ENCODE measurements at regions not wholly inside any gene's neighbourhood (a gene's known extent, or its start where the extent isn't known, plus 50 kb on each side); places are given as distances from the start of the nearest gene placed in this dataset.

DNA sequence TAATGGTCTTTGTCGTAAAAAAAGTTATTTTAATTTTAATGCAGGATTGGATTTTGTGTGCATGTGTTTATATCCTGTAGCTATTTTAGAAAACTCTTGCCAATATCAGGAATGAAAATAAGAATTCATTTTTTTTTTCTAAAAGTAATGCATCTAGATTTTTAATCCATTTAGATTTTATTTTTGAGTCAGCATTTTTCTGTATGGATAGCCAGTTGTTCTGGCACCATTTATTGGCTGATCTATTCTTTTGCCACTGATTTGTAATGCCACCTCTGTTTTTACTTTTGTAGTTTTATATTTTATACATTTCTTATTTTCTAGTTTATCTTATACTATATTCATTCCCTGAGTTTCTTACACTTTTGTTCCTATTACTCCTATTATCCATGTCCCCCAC, 343.0 kb downstream of the FOXG1 start:
- no peak for TF ChIP-seq CTCF (IDR thresholded peaks at IDR 0.05; ENCODE audit: borderline replicate concordance)
- H3K36me3 ChIP-seq = no peaks in the 10 kb centered on the region
- no peaks in the 10 kb centered on the region for H3K4me1 ChIP-seq
- no peak overlapping the region for H3K4me3 ChIP-seq
- no peak for DNase-seq
- intact Hi-C loops (cut with micrococcal nuclease) = no loop called here
- peaks cover 7% of the 10 kb centered on the region for H3K9me3 ChIP-seq (replicated peaks)
- H3K27me3 ChIP-seq (ENCODE audit: low read depth) = no peaks in the 10 kb centered on the region
- no peak overlapping the region for H3K27ac ChIP-seq (replicated peaks)

DNA sequence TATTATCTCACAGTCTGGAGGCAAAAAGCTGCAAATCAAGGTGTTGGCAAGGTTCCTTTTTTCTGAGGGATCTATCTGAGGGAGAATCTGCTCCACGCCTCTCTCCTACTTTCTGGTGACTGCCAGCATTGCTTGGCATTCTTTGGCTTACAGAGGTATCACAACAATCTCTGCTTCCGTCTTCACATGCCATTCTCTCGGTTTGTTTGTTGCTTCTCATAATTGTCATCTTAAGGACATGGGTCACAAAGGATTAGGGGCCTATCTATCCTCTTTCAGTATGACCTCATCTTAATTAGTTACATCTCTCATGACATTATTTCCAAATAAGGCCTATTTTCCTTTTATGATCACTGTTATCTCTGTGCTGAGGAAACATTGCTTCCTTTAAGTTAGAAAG, 345.0 kb downstream of the FOXG1 start:
- Histone ChIP-seq H3K4me1 (no peaks in the 10 kb centered on the region), H3K36me3 (no peaks in the 10 kb centered on the region), H3K27ac (replicated peaks) (no peak overlapping the region), H3K9me3 (replicated peaks) (peaks cover 7% of the 10 kb centered on the region), H3K27me3 (ENCODE audit: low read depth) (no peaks in the 10 kb centered on the region), H3K4me3 (no peak overlapping the region)
- DNase-seq = no peak
- TF ChIP-seq CTCF (IDR thresholded peaks at IDR 0.05; ENCODE audit: borderline replicate concordance) = no peak
- intact Hi-C loops (cut with micrococcal nuclease) = no loop called here

DNA sequence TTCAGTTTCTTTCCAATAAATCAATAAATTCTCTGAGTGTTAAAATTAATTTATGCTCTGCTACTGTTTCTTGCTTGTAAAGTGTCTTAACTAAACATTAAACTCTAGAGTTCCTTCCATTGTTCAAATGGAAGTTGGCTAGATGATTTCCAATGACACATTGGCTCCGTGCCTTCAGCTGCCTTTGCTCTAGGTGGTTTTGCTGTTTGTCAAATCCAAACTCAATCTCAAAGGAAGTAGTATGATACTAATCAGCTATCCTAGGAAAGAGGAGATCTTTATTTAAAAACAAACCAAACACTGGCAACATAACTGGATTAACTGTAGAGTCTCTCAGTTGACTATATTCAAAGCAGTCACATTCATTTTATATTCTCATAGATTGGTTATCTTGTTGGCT, 356.4 kb downstream of the FOXG1 start:
- Histone ChIP-seq H3K27ac (replicated peaks) (no peak overlapping the region), H3K27me3 (ENCODE audit: low read depth) (no peaks in the 10 kb centered on the region), H3K4me1 (no peaks in the 10 kb centered on the region), H3K9me3 (replicated peaks) (no peaks in the 10 kb centered on the region), H3K36me3 (no peaks in the 10 kb centered on the region), H3K4me3 (no peak overlapping the region)
- intact Hi-C loops (cut with micrococcal nuclease) = no loop called here
- no peak for DNase-seq
- no peak for TF ChIP-seq CTCF (IDR thresholded peaks at IDR 0.05; ENCODE audit: borderline replicate concordance)

GRCh38 chr14:29126361-29126760, 359.8 kb downstream of the FOXG1 start:
- H3K27me3 ChIP-seq (ENCODE audit: low read depth) = no peaks in the 10 kb centered on the region
- no peak overlapping the region for H3K27ac ChIP-seq (replicated peaks)
- H3K4me3 ChIP-seq = no peak overlapping the region
- intact Hi-C loops (cut with micrococcal nuclease) = no loop called here
- DNase-seq = no peak
- TF ChIP-seq CTCF (IDR thresholded peaks at IDR 0.05; ENCODE audit: borderline replicate concordance) = no peak
- H3K36me3 ChIP-seq = no peaks in the 10 kb centered on the region
- H3K9me3 ChIP-seq (replicated peaks) = no peaks in the 10 kb centered on the region
- no peaks in the 10 kb centered on the region for H3K4me1 ChIP-seq

- no peak overlapping the region for H3K4me3 ChIP-seq
- H3K36me3 ChIP-seq = no peaks in the 10 kb centered on the region
- intact Hi-C loops (cut with micrococcal nuclease) = no loop called here
- no peak overlapping the region for H3K27ac ChIP-seq (replicated peaks)
- H3K9me3 ChIP-seq (replicated peaks) = peaks cover 3% of the 10 kb centered on the region
- no peak for TF ChIP-seq CTCF (IDR thresholded peaks at IDR 0.05; ENCODE audit: borderline replicate concordance)
- no peaks in the 10 kb centered on the region for H3K27me3 ChIP-seq (ENCODE audit: low read depth)
- DNase-seq = no peak
- H3K4me1 ChIP-seq = no peaks in the 10 kb centered on the region
Measured at GRCh38 chr14:29126865-29127264, 360.3 kb downstream of the FOXG1 start.

GRCh38 chr14:29140016-29140415, 373.4 kb downstream of the FOXG1 start:
- no peak overlapping the region for H3K27ac ChIP-seq (replicated peaks)
- intact Hi-C loops (cut with micrococcal nuclease) = no loop called here
- no peak for DNase-seq
- H3K4me3 ChIP-seq = no peak overlapping the region
- H3K27me3 ChIP-seq (ENCODE audit: low read depth) = no peaks in the 10 kb centered on the region
- no peaks in the 10 kb centered on the region for H3K4me1 ChIP-seq
- no peaks in the 10 kb centered on the region for H3K36me3 ChIP-seq
- peaks cover 8% of the 10 kb centered on the region for H3K9me3 ChIP-seq (replicated peaks)
- no peak for TF ChIP-seq CTCF (IDR thresholded peaks at IDR 0.05; ENCODE audit: borderline replicate concordance)
